NB4 (cell line): ENCODE measurements at regions not wholly inside any gene's neighbourhood (a gene's known extent, or its start where the extent isn't known, plus 50 kb on each side); places are given as distances from the start of the nearest gene placed in this dataset.

Experiments used
- DNase-seq: peaks from one replicate; pipeline ENCODE4 v3.0.0; 2010; ENCODE audit warnings: low read depth
- H3K4me3 ChIP-seq: one replicate; pipeline ENCODE4 v1.5.1; 2011; ENCODE audit warnings: mild to moderate bottlenecking, low read depth, low read length, moderate library complexity
- MYC ChIP-seq: IDR thresholded peaks from 2 replicates; pipeline ENCODE4 v1.6.1; 2011; ENCODE audit warnings: low read depth, low read length
- POLR2A ChIP-seq: IDR thresholded peaks from 2 replicates; pipeline ENCODE4 v1.6.1; 2011; ENCODE audit warnings: mild to moderate bottlenecking; ENCODE audit not compliant: insufficient read length; ENCODE audit errors: extremely low read depth
- TF ChIP-seq, protein P1 (sequence below): IDR thresholded peaks from one replicate; pipeline ENCODE4 v1.5.1; 2012; ENCODE audit warnings: low read depth, low read length
- TF ChIP-seq, protein P2 (sequence below): IDR thresholded peaks from 2 replicates; pipeline ENCODE4 v1.6.1; 2011; ENCODE audit warnings: low read depth, low read length

DNA sequence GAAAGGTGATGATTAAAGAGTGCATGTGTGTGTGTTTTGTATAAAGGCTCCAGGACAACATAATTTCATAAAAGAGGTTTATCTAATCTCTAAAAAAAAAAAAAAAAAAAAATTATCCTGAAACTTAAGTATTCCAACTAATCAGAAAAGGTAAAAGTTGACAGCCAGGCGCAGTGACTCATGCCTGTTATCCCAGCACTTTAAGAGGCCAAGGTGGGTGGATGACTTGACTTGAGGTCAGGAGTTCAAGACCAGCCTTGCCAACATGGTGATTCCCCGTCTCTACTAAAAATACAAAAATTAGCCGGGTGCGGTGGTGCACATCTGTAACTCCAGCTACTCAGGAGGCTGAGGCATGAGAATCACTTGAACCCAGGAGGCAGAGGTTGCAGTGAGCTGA, 632.7 kb upstream of the CHORDC1 start:
- H3K4me3 ChIP-seq = no peak overlapping the region
- DNase-seq = no peak
- TF ChIP-seq, protein P1, sequence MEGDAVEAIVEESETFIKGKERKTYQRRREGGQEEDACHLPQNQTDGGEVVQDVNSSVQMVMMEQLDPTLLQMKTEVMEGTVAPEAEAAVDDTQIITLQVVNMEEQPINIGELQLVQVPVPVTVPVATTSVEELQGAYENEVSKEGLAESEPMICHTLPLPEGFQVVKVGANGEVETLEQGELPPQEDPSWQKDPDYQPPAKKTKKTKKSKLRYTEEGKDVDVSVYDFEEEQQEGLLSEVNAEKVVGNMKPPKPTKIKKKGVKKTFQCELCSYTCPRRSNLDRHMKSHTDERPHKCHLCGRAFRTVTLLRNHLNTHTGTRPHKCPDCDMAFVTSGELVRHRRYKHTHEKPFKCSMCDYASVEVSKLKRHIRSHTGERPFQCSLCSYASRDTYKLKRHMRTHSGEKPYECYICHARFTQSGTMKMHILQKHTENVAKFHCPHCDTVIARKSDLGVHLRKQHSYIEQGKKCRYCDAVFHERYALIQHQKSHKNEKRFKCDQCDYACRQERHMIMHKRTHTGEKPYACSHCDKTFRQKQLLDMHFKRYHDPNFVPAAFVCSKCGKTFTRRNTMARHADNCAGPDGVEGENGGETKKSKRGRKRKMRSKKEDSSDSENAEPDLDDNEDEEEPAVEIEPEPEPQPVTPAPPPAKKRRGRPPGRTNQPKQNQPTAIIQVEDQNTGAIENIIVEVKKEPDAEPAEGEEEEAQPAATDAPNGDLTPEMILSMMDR = no peak
- TF ChIP-seq, protein P2, sequence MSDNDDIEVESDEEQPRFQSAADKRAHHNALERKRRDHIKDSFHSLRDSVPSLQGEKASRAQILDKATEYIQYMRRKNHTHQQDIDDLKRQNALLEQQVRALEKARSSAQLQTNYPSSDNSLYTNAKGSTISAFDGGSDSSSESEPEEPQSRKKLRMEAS = no peak
- TF ChIP-seq POLR2A (no peak), MYC (no peak)

DNA sequence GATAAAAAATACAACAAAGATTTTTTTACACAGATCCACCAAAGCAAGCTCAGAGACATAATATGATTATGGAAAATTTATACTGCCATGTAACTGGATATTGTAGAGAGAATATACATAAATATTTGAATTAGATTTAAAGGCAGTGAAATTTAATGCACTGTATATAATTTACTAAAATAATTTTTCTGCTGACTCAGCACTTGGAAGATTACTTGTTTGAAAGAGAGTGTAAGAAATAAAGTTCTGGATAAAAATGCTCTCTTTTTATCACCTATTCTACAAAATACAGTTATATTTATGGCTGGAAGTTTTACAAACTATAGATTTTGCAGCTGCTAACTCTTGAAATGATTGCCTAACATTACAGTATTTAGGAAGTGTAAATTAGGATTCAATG, 628.3 kb upstream of the CHORDC1 start:
- TF ChIP-seq POLR2A = no peak
- TF ChIP-seq MYC = no peak
- TF ChIP-seq, protein P2 = no peak
- TF ChIP-seq, protein P1 = no peak

DNA sequence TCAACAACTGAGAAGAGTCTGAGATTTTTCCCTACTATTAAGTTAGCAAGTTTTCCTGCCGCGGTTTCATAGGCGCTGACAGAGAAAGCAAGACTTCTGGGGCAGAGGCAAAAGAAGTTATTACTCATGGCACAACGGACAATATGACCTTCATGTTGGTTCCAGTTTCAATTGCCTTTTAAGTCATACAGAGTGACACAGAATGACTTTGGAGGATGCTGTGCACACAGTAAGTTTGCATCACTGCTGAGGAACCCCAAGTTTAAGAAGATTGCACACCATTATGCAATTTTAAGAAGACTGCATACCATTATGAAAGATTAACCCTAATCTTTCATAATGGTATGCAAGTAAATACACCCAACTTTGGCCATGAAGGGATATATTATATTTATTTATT, 626.5 kb upstream of the CHORDC1 start:
- DNase-seq = no peak
- TF ChIP-seq MYC (no peak), POLR2A (no peak)
- TF ChIP-seq, protein P1 = no peak
- TF ChIP-seq, protein P2 = no peak

More for the DNA sequence above, 628.3 kb upstream of the CHORDC1 start:
- no peak for DNase-seq
- no peak overlapping the region for H3K4me3 ChIP-seq

DNA sequence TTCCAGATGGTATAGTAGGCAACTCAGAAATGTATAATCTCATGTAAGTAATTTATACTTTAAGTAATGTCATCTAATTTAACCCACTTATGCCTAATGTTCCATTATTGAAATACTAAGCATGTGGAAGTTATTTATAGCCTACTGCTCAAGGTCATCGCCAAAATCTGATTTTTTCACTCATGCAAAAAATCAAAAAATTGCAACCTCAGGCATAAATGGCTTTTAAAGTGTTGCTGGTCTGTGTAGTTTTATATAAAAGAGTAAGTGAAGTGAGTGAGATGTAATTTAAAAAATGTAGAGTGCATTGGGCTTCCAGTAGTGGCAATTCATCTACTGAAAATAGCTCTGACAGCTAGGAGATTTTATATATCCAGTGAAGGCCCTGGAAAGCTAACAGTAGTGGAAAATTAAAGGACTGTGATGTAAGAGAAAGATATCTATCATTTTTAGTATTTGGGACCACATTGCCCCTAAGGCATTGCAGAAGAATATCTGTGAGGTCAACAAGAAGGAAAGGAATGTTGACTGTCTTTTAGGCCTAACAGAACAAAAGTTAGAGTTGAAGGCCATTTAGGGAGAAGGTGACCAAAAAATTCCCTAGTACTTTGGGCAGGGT, 624.5 kb upstream of the CHORDC1 start:
- DNase-seq = no peak
- H3K4me3 ChIP-seq = no peak overlapping the region
- TF ChIP-seq, protein P2 = no peak
- TF ChIP-seq POLR2A (no peak), MYC (no peak)
- TF ChIP-seq, protein P1 = no peak

More for the DNA sequence above, 626.5 kb upstream of the CHORDC1 start:
- no peak overlapping the region for H3K4me3 ChIP-seq

DNA sequence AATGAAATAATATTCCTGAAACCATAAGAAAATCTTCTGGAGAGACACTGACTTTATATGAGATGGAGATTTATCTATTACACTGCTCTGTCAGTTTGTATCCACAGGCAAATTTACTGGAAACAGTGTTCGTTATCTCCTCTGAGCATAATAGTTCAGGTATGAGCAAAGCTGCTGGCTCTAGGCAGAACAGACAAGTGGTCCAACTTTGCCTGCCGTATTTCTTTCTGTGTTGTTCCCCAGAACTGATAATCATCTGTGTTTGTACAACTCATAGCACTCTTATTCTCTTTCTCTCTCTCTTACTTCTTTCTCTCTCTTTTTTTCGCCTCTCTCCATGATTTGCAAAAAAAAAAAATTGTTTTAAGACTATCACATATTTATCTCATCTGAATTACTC, 623.8 kb upstream of the CHORDC1 start:
- no peak for DNase-seq
- TF ChIP-seq POLR2A (no peak), MYC (no peak)
- TF ChIP-seq, protein P2 = no peak
- TF ChIP-seq, protein P1 = no peak
- no peak overlapping the region for H3K4me3 ChIP-seq

DNA sequence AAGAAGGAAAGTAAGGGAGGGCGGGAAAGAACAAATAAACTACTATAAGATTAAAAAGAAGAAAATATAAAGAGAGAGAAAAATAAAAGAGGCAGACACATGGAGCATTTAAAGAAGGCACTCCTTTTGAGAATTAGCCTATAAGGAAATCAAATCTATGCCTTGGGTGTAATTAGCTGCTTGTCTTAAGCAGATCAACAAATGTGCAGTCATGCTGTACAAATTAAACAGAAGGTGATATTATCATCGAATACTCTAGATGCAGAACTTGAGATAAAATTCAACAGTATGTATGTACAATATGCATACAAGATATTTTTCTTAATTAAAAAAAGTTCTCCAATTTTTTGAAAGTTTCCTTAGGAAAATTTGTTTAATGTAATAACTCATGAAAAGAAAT, 623.0 kb upstream of the CHORDC1 start:
- no peak for DNase-seq
- H3K4me3 ChIP-seq = no peak overlapping the region
- TF ChIP-seq MYC (no peak), POLR2A (no peak)
- TF ChIP-seq, protein P1 = no peak
- TF ChIP-seq, protein P2 = no peak
